IPS-15b (cell line): ENCODE measurements at regions not wholly inside any gene's neighbourhood (a gene's known extent, or its start where the extent isn't known, plus 50 kb on each side); places are given as distances from the start of the nearest gene placed in this dataset.
"Not testable (repeated sequence)": the region's sequence is repeated elsewhere in the genome, so short reads cannot be mapped to it uniquely, and the experiment has no call there.

Source experiments
- H3K27me3 ChIP-seq: one replicate; pipeline ENCODE4 v1.6.1; 2013; ENCODE audit warnings: low read length; ENCODE audit not compliant: control insufficient read depth, insufficient read depth
- H3K36me3 ChIP-seq: one replicate; pipeline ENCODE4 v1.6.1; 2013; ENCODE audit warnings: low read length; ENCODE audit not compliant: control insufficient read depth, insufficient read depth
- H3K4me1 ChIP-seq: one replicate; pipeline ENCODE4 v1.6.1; 2013; ENCODE audit warnings: mild to moderate bottlenecking, low read length; ENCODE audit not compliant: control insufficient read depth, insufficient read depth
- H3K4me3 ChIP-seq: one replicate; pipeline ENCODE4 v1.5.1; 2013; ENCODE audit warnings: low read depth, low read length
- H3K9ac ChIP-seq: one replicate; pipeline ENCODE4 v1.6.1; 2013; ENCODE audit warnings: low read depth, mild to moderate bottlenecking, low read length
- H3K9me3 ChIP-seq: one replicate; pipeline ENCODE4 v1.6.1; 2013; ENCODE audit warnings: mild to moderate bottlenecking, low read length; ENCODE audit not compliant: control insufficient read depth, insufficient read depth

GRCh38 chr1:64401285-64401684, 68.6 kb upstream of the CACHD1 start:
- H3K4me3 ChIP-seq, result no peak overlapping the region

GRCh38 chr1:64403331-64403730, 66.6 kb upstream of the CACHD1 start:
- H3K27me3 ChIP-seq, result peaks cover 3% of the 10 kb centered on the region
- H3K4me1 ChIP-seq, result no peaks in the 10 kb centered on the region
- H3K4me3 ChIP-seq, result no peak overlapping the region
- H3K9ac ChIP-seq, result no peak overlapping the region
- H3K36me3 ChIP-seq, result no peaks in the 10 kb centered on the region
- H3K9me3 ChIP-seq, result no peaks in the 10 kb centered on the region

More at GRCh38 chr1:64401285-64401684, 68.6 kb upstream of the CACHD1 start:
- no peak overlapping the region for H3K9ac ChIP-seq
- no peaks in the 10 kb centered on the region for H3K36me3 ChIP-seq
- H3K4me1 ChIP-seq, result no peaks in the 10 kb centered on the region
- H3K27me3 ChIP-seq, result peaks cover 3% of the 10 kb centered on the region
- H3K9me3 ChIP-seq, result no peaks in the 10 kb centered on the region

GRCh38 chr1:64404202-64404601, 65.7 kb upstream of the CACHD1 start:
- no peaks in the 10 kb centered on the region for H3K36me3 ChIP-seq
- no peaks in the 10 kb centered on the region for H3K4me1 ChIP-seq
- H3K9ac ChIP-seq, result no peak overlapping the region
- H3K27me3 ChIP-seq, result peaks cover 3% of the 10 kb centered on the region
- no peaks in the 10 kb centered on the region for H3K9me3 ChIP-seq
- H3K4me3 ChIP-seq, result no peak overlapping the region

GRCh38 chr1:64405833-64406232, 64.1 kb upstream of the CACHD1 start:
- Histone ChIP-seq H3K4me1 (no peaks in the 10 kb centered on the region), H3K27me3 (peaks cover 3% of the 10 kb centered on the region), H3K9me3 (no peaks in the 10 kb centered on the region), H3K36me3 (no peaks in the 10 kb centered on the region), H3K4me3 (no peak overlapping the region), H3K9ac (no peak overlapping the region)

GRCh38 chr1:64410217-64410616, 59.7 kb upstream of the CACHD1 start:
- Histone ChIP-seq H3K4me1 (no peaks in the 10 kb centered on the region), H3K36me3 (no peaks in the 10 kb centered on the region), H3K4me3 (no peak overlapping the region), H3K9ac (no peak overlapping the region), H3K9me3 (no peaks in the 10 kb centered on the region), H3K27me3 (no peaks in the 10 kb centered on the region)

GRCh38 chr1:64414855-64415546, 54.9 kb upstream of the CACHD1 start:
- H3K4me1 ChIP-seq, H3K4me3 ChIP-seq, H3K36me3 ChIP-seq, H3K9me3 ChIP-seq, H3K9ac ChIP-seq, H3K27me3 ChIP-seq: not testable (repeated sequence)

GRCh38 chr1:64417803-64418202, 52.1 kb upstream of the CACHD1 start:
- no peaks in the 10 kb centered on the region for H3K4me1 ChIP-seq
- no peak overlapping the region for H3K9ac ChIP-seq
- no peaks in the 10 kb centered on the region for H3K9me3 ChIP-seq
- H3K36me3 ChIP-seq, result no peaks in the 10 kb centered on the region
- H3K4me3 ChIP-seq, result no peak overlapping the region
- no peaks in the 10 kb centered on the region for H3K27me3 ChIP-seq
